ENCODE measurements at regions not wholly inside any gene's neighbourhood (a gene's known extent, or its start where the extent isn't known, plus 50 kb on each side); places are given as distances from the start of the nearest gene placed in this dataset.

DNA sequence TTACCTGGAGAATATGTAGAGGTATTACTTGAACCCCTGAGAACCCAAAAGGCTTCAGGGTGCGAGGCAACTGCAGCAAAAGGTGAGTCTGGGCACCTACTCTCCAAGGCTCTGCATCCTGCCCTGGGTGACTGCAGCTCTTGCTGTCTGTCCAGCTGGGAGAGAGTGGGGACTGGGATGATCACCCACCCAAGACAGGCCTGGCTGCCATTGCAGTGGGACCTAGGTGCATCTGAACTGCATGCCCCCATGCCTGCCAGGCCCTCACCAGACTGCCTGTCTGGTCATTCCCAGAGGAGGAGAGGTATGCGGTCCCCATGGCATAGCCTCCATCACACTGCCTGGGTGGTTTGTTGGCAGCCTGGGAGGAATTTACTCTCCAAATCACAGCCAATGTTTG is 563.9 kb downstream of the TFAP2A start:
- Histone ChIP-seq H3K4me3 (ENCODE audit: low read depth, low read length, poor library complexity, severe bottlenecking) (no peak overlapping the region), H3K4me1 (ENCODE audit: insufficient read depth, low read length, poor library complexity, severe bottlenecking) (no peaks in the 10 kb centered on the region), H3K36me3 (ENCODE audit: insufficient read depth, low read length, poor library complexity, severe bottlenecking) (no peaks in the 10 kb centered on the region), H3K9me3 (ENCODE audit: low read depth, low read length, poor library complexity, severe bottlenecking) (peaks cover 29% of the 10 kb centered on the region), H3K27ac (ENCODE audit: low read depth, low read length, poor library complexity, severe bottlenecking) (no peak overlapping the region), H3K27me3 (replicated peaks; ENCODE audit: insufficient read depth, low read depth, low read length, poor library complexity) (no peaks in the 10 kb centered on the region)
- TF ChIP-seq, protein P1, sequence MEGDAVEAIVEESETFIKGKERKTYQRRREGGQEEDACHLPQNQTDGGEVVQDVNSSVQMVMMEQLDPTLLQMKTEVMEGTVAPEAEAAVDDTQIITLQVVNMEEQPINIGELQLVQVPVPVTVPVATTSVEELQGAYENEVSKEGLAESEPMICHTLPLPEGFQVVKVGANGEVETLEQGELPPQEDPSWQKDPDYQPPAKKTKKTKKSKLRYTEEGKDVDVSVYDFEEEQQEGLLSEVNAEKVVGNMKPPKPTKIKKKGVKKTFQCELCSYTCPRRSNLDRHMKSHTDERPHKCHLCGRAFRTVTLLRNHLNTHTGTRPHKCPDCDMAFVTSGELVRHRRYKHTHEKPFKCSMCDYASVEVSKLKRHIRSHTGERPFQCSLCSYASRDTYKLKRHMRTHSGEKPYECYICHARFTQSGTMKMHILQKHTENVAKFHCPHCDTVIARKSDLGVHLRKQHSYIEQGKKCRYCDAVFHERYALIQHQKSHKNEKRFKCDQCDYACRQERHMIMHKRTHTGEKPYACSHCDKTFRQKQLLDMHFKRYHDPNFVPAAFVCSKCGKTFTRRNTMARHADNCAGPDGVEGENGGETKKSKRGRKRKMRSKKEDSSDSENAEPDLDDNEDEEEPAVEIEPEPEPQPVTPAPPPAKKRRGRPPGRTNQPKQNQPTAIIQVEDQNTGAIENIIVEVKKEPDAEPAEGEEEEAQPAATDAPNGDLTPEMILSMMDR (conservative IDR thresholded peaks at IDR 0.05; ENCODE audit: low read depth, low read length), result no peak
- TF ChIP-seq EZH2 (IDR thresholded peaks at IDR 0.05; ENCODE audit: borderline replicate concordance, low read depth, low read length, poor library complexity, severe bottlenecking), result no peak
- ChIA-PET CTCF (no interaction called here), POLR2A (ENCODE audit: low non-redundant PET) (no interaction called here)
- BruUV-seq (replicated peaks), result no TSS peak
- intact Hi-C loops (cut with micrococcal nuclease; ENCODE audit: unreplicated experiment), result no loop called here
- DNase-seq (ENCODE audit: low spot score), result no peak

DNA sequence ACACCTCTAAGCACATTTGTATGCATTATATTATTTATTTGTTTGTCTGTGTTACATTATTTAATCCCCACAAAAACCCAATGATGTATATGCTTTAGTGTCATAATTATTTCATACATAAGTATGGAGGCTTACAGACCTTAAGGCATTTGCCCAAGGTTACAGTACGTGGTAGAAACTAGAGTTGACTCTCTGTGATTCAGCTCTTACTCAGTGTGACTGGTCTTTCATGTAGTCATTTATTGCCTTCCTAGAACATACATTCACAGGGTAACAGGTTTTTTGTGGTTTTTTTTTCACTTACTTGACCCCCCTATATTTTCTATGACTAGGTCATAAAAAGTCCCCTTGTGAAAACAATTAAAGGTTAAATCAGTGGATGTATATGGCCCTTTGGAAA is 566.8 kb downstream of the TFAP2A start:
- H3K27me3 ChIP-seq (replicated peaks; ENCODE audit: insufficient read depth, low read depth, low read length, poor library complexity), result no peaks in the 10 kb centered on the region
- H3K4me1 ChIP-seq (ENCODE audit: insufficient read depth, low read length, poor library complexity, severe bottlenecking), result no peaks in the 10 kb centered on the region
- no TSS peak for BruUV-seq (replicated peaks)
- intact Hi-C loops (cut with micrococcal nuclease; ENCODE audit: unreplicated experiment), result no loop called here
- no peak overlapping the region for H3K27ac ChIP-seq (ENCODE audit: low read depth, low read length, poor library complexity, severe bottlenecking)
- H3K4me3 ChIP-seq (ENCODE audit: low read depth, low read length, poor library complexity, severe bottlenecking), result no peak overlapping the region
- TF ChIP-seq, protein P1 (conservative IDR thresholded peaks at IDR 0.05; ENCODE audit: low read depth, low read length), result no peak
- no peak for TF ChIP-seq EZH2 (IDR thresholded peaks at IDR 0.05; ENCODE audit: borderline replicate concordance, low read depth, low read length, poor library complexity, severe bottlenecking)
- ChIA-PET CTCF (no interaction called here), POLR2A (ENCODE audit: low non-redundant PET) (no interaction called here)
- DNase-seq (ENCODE audit: low spot score), result no peak
- peaks cover 21% of the 10 kb centered on the region for H3K9me3 ChIP-seq (ENCODE audit: low read depth, low read length, poor library complexity, severe bottlenecking)
- H3K36me3 ChIP-seq (ENCODE audit: insufficient read depth, low read length, poor library complexity, severe bottlenecking), result no peaks in the 10 kb centered on the region

DNA sequence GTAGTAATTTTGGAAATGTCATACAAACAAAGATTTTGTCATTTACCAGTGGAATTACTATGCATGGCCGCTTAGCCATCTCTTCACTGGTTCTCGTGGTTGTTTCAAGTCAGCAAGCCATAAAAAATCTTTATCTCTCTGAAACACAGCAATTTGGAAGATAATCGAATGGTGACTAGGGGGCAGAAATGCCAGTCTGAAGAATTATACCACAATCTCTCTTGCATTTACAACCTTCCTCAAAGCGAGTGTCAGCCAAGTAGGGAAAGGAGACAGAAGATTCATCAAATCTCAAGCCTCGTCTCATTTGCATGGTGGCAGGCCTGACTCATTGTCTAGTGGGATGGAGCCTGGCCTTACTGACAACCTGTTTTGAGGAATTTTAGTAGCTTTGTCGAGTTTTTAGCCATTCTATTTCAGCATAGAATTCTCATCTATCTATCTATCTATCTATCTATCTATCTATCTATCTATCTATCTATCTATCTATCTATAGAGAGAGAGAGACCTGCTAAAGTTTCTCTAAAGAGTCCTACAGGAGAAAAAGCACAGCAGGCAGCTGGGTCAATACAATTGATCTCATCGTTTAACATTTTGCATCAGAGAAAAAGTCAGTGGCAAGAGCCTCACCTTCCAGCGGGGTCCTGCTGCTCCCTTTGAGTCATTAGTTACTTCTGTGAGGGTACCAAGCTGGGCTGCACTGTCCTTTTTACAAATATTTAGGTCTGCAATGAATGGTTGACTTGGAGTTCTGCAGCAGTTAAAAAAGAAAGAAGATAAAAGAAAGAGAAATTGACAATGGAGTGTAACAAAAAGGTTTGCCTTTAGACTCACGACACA is 572.8 kb downstream of the TFAP2A start:
- Histone ChIP-seq H3K4me3 (ENCODE audit: low read depth, low read length, poor library complexity, severe bottlenecking) (no peak overlapping the region), H3K27ac (ENCODE audit: low read depth, low read length, poor library complexity, severe bottlenecking) (no peak overlapping the region), H3K4me1 (ENCODE audit: insufficient read depth, low read length, poor library complexity, severe bottlenecking) (no peaks in the 10 kb centered on the region), H3K36me3 (ENCODE audit: insufficient read depth, low read length, poor library complexity, severe bottlenecking) (no peaks in the 10 kb centered on the region), H3K27me3 (replicated peaks; ENCODE audit: insufficient read depth, low read depth, low read length, poor library complexity) (no peaks in the 10 kb centered on the region), H3K9me3 (ENCODE audit: low read depth, low read length, poor library complexity, severe bottlenecking) (peaks cover 10% of the 10 kb centered on the region)
- ChIA-PET CTCF (no interaction called here), POLR2A (ENCODE audit: low non-redundant PET) (no interaction called here)
- TF ChIP-seq, protein P1 (conservative IDR thresholded peaks at IDR 0.05; ENCODE audit: low read depth, low read length), result no peak
- no peak for TF ChIP-seq EZH2 (IDR thresholded peaks at IDR 0.05; ENCODE audit: borderline replicate concordance, low read depth, low read length, poor library complexity, severe bottlenecking)
- intact Hi-C loops (cut with micrococcal nuclease; ENCODE audit: unreplicated experiment), result no loop called here
- no TSS peak for BruUV-seq (replicated peaks)
- DNase-seq (ENCODE audit: low spot score), result no peak

All from A673 (cell line).